Adrenal gland (tissue), 5 donors: ENCODE measurements at regions not wholly inside any gene's neighbourhood (a gene's known extent, or its start where the extent isn't known, plus 50 kb on each side); places are given as distances from the start of the nearest gene placed in this dataset.

Source experiments
- CTCF ChIP-seq, 6 experiments: fragments of 450-650 bp in 4 of 6; fragments of 200-600 bp in 2 of 6; sonication (generic) in 1 of 6; IDR thresholded peaks; 1 replicate in 5 of 6; 2 replicates in 1 of 6; pipeline versions ENCODE4 v1.5.1 to v1.8.0; 2016 to 2021; ENCODE audit warnings: antibody characterized with exemption in 6 of 6, mild to moderate bottlenecking in 2 of 6, moderate library complexity in 1 of 6
- POLR2A ChIP-seq, 2 donors: fragments of 450-650 bp; IDR thresholded peaks; one replicate each; pipeline ENCODE4 v1.6.1; 2017; ENCODE audit warnings: antibody characterized with exemption in 2 of 2, mild to moderate bottlenecking in 2 of 2, moderate library complexity in 1 of 2
- donor health status: DM: no; HTN: no; CAD: no.

- TF ChIP-seq CTCF (IDR thresholded peaks at IDR 0.05) (peak; percentile 24 to 56 (median 38)), POLR2A (IDR thresholded peaks at IDR 0.05) (no peak)
Measured at GRCh38 chr3:24963762-24964625, 464.1 kb upstream of the RARB start.
